IMR-90 (cell line): ENCODE measurements at regions not wholly inside any gene's neighbourhood (a gene's known extent, or its start where the extent isn't known, plus 50 kb on each side); places are given as distances from the start of the nearest gene placed in this dataset.

Experiments used
- ATAC-seq: fragments of 200-7000 bp; cut with Tn5 transposase; 2 replicates; pipeline ENCODE4 v1.9.1; 2020; ENCODE audit warnings: low read depth, mild to moderate bottlenecking, moderate library complexity
- BruUV-seq: library from RNA; stranded (reverse); fragments of 400-500 nt; replicated peaks from 2 replicates; lab custom pipeline; 2021; lab: Mats Ljungman, UMichigan
- CTCF ChIA-PET: fragments of 300-600 bp; formaldehyde crosslinking; extraction: SDS; loops from one replicate; lab custom pipeline; 2021; ENCODE audit warnings: antibody characterized with exemption; lab: Yijun Ruan, JAX
- POLR2A ChIA-PET: fragments of 300-600 bp; sonication (Branson Sonifier 250); formaldehyde crosslinking; loops from one replicate; lab custom pipeline; 2022; ENCODE audit warnings: antibody characterized with exemption; ENCODE audit not compliant: unreplicated experiment; lab: Charles Lee
- DNase-seq: peaks from one replicate; pipeline ENCODE4 v3.0.0; 2013
- H2AFZ ChIP-seq: replicated peaks from 2 replicates; pipeline ENCODE3; 2013; ENCODE audit warnings: low read length, mild to moderate bottlenecking; ENCODE audit not compliant: poor library complexity
- H2AK5ac ChIP-seq: 2 replicates; pipeline ENCODE4 v1.6.1; 2013; ENCODE audit warnings: low read depth, low read length, inconsistent platforms
- H2AK9ac ChIP-seq: replicated peaks from 2 replicates; pipeline ENCODE3; 2013; ENCODE audit warnings: mild to moderate bottlenecking, low read depth, low read length, moderate library complexity; ENCODE audit not compliant: poor library complexity
- H2BK120ac ChIP-seq: 2 replicates; pipeline ENCODE4 v1.6.1; 2013; ENCODE audit warnings: low read depth, low read length, inconsistent platforms
- H2BK15ac ChIP-seq: 3 replicates; pipeline ENCODE4 v1.6.1; 2013; ENCODE audit warnings: low read depth, low read length, inconsistent platforms
- H2BK20ac ChIP-seq: 2 replicates; pipeline ENCODE4 v1.6.1; 2013; ENCODE audit warnings: low read depth, mild to moderate bottlenecking, inconsistent platforms, low read length, moderate library complexity
- H2BK5ac ChIP-seq: 2 replicates; pipeline ENCODE4 v1.6.1; 2013; ENCODE audit warnings: mild to moderate bottlenecking, low read depth, low read length, inconsistent platforms; ENCODE audit not compliant: poor library complexity, severe bottlenecking
- H3K14ac ChIP-seq: replicated peaks from 2 replicates; pipeline ENCODE4 v1.6.1; 2013; ENCODE audit warnings: low read depth, low read length, inconsistent platforms
- H3K18ac ChIP-seq: 2 replicates; pipeline ENCODE4 v1.6.1; 2013; ENCODE audit warnings: low read depth, low read length, control low read depth
- H3K23ac ChIP-seq: 2 replicates; pipeline ENCODE4 v1.6.1; 2013; ENCODE audit warnings: low read depth, low read length, inconsistent platforms
- H3K27ac ChIP-seq: 2 replicates; pipeline ENCODE4 v1.5.1; 2013; ENCODE audit warnings: mild to moderate bottlenecking, control low read depth, low read length; ENCODE audit not compliant: insufficient read depth
- H3K27me3 ChIP-seq: 2 replicates; pipeline ENCODE4 v1.6.1; 2013; ENCODE audit warnings: low read length; ENCODE audit not compliant: control insufficient read depth, insufficient read depth
- H3K36me3 ChIP-seq: 2 replicates; pipeline ENCODE4 v1.6.1; 2013; ENCODE audit warnings: low read length, mixed read lengths; ENCODE audit not compliant: control insufficient read depth, insufficient read depth
- H3K4ac ChIP-seq: 2 replicates; pipeline ENCODE4 v1.6.1; 2013; ENCODE audit warnings: low read depth, low read length, inconsistent platforms
- H3K4me1 ChIP-seq: 2 replicates; pipeline ENCODE4 v1.6.1; 2013; ENCODE audit warnings: low read length, mixed read lengths; ENCODE audit not compliant: control insufficient read depth, insufficient read depth
- H3K4me2 ChIP-seq: 2 replicates; pipeline ENCODE4 v1.6.1; 2013; ENCODE audit warnings: low read depth, mild to moderate bottlenecking, control low read depth, low read length, moderate library complexity
- H3K4me3 ChIP-seq: 2 replicates; pipeline ENCODE4 v1.5.1; 2013; ENCODE audit warnings: low read depth, mild to moderate bottlenecking, control low read depth, low read length, moderate library complexity; ENCODE audit not compliant: insufficient read depth
- H3K56ac ChIP-seq: 2 replicates; pipeline ENCODE4 v1.6.1; 2013; ENCODE audit warnings: low read length, inconsistent platforms; ENCODE audit not compliant: insufficient read depth; ENCODE audit errors: extremely low read depth
- H3K79me1 ChIP-seq, 2 experiments: 2 replicates each; pipeline ENCODE4 v1.6.1; 2013; ENCODE audit warnings: low read length in 2 of 2, inconsistent platforms in 1 of 2, low read depth in 1 of 2
- H3K9ac ChIP-seq: 2 replicates; pipeline ENCODE4 v1.6.1; 2013; ENCODE audit warnings: low read depth, low read length, control low read depth
- H3K9me1 ChIP-seq: 2 replicates; pipeline ENCODE4 v1.6.1; 2013; ENCODE audit warnings: low read length, inconsistent platforms; ENCODE audit not compliant: insufficient read depth
- H3K9me3 ChIP-seq: 2 replicates; pipeline ENCODE4 v1.6.1; 2013; ENCODE audit warnings: low read length; ENCODE audit not compliant: control insufficient read depth, insufficient read depth
- H4K20me1 ChIP-seq: 2 replicates; pipeline ENCODE4 v1.6.1; 2013; ENCODE audit warnings: low read length, inconsistent platforms; ENCODE audit not compliant: insufficient read depth
- H4K5ac ChIP-seq: 2 replicates; pipeline ENCODE4 v1.6.1; 2013; ENCODE audit warnings: mild to moderate bottlenecking, low read depth, low read length, control low read depth
- H4K8ac ChIP-seq, 2 experiments: 2 replicates each; pipeline ENCODE4 v1.6.1; 2013; ENCODE audit warnings: low read depth in 2 of 2, low read length in 2 of 2, control low read depth in 1 of 2, inconsistent platforms in 1 of 2
- H4K91ac ChIP-seq: 2 replicates; pipeline ENCODE4 v1.6.1; 2013; ENCODE audit warnings: low read depth, low read length, inconsistent platforms; ENCODE audit not compliant: insufficient read depth
- BHLHE40 ChIP-seq: fragments of 150-350 bp; IDR thresholded peaks from 2 replicates; pipeline ENCODE4 v1.6.1; 2016; ENCODE audit warnings: mild to moderate bottlenecking, low read depth, low read length
- CTCF ChIP-seq: conservative IDR thresholded peaks from 2 replicates; pipeline ENCODE4 v1.5.1; 2012; ENCODE audit warnings: mild to moderate bottlenecking, low read depth, low read length, improper control_type of control experiment
- MAFK ChIP-seq: IDR thresholded peaks from 2 replicates; pipeline ENCODE4 v1.6.1; 2012; ENCODE audit warnings: low read depth, low read length, improper control_type of control experiment
- MXI1 ChIP-seq: IDR thresholded peaks from 2 replicates; pipeline ENCODE4 v1.6.1; 2012; ENCODE audit warnings: low read depth, mild to moderate bottlenecking, low read length, moderate library complexity, borderline replicate concordance
- NFE2L2 ChIP-seq: fragments of 150-350 bp; IDR thresholded peaks from 2 replicates; pipeline ENCODE4 v1.6.1; 2016; ENCODE audit warnings: low read depth, mild to moderate bottlenecking, low read length
- USF2 ChIP-seq: fragments of 150-350 bp; IDR thresholded peaks from 2 replicates; pipeline ENCODE4 v1.6.1; 2017; ENCODE audit warnings: mild to moderate bottlenecking, antibody characterized with exemption, low read length, low read depth
- WGBS, 2 experiments: methylation state at CpG; one replicate each; pipeline versions ENCODE4 v1.1.5 to v1.1.7; 2013; ENCODE audit warnings: missing lambda C conversion rate in 2 of 2; ENCODE audit not compliant: insufficient read length in 1 of 2; ENCODE audit errors: extremely low coverage in 2 of 2; 5-methylcytosine and 5-hydroxymethylcytosine counted together
- dilution Hi-C: fragments of 300-500 bp; cut with HindIII; formaldehyde crosslinking; loops from one replicate; pipeline ENCODE4 v1.14.3; 2018; ENCODE audit warnings: low sequenced_read_pairs; ENCODE audit not compliant: unreplicated experiment
- in situ Hi-C: fragments of 300-500 bp; cut with MboI; formaldehyde crosslinking; loops from 3 replicates; pipeline ENCODE4 v1.14.3; 2019; ENCODE audit warnings: low sequenced_read_pairs, inconsistent platforms, mixed read lengths
- intact Hi-C: fragments of 100-400 bp; cut with micrococcal nuclease; formaldehyde crosslinking; loops from 2 replicates; pipeline ENCODE4 v1.10.0; 2022

- H2BK15ac ChIP-seq, result no peak overlapping the region
- no TSS peak for BruUV-seq
- POLR2A ChIA-PET, result interaction anchor here (0.8 kb wide), 1 partner anchor 32 kb away, joined by 4 read pairs; no protein-coding TSS in a partner anchor
- H4K20me1 ChIP-seq, result no peaks in the 10 kb centered on the region
- no peaks in the 10 kb centered on the region for H3K9me1 ChIP-seq
- no peak overlapping the region for H3K4me3 ChIP-seq
- H3K9ac ChIP-seq, result no peak overlapping the region
- no peak overlapping the region for H2AK9ac ChIP-seq
- H3K4me1 ChIP-seq, result no peaks in the 10 kb centered on the region
- dilution Hi-C loops (no loop called here), in situ Hi-C loops (no loop called here), intact Hi-C loops (no loop called here)
- DNase-seq (no peak), ATAC-seq (no peak)
- H3K18ac ChIP-seq, result no peak overlapping the region
- no peak overlapping the region for H4K5ac ChIP-seq
- H3K23ac ChIP-seq, result no peak overlapping the region
- CTCF ChIA-PET, result interaction anchor here (1.0 kb wide), 1 partner anchor 14 kb away, joined by 3 read pairs; no protein-coding TSS in a partner anchor
- H3K79me1 ChIP-seq, result no peaks in the 10 kb centered on the region
- no peak overlapping the region for H2BK5ac ChIP-seq
- no peaks in the 10 kb centered on the region for H3K9me3 ChIP-seq
- WGBS, 2 experiments, result 67% methylated on average over 1 of the region's 4 CpGs; no CpG with 5 or more reads in 1 of the 2 experiments
- TF ChIP-seq NFE2L2 (no peak), CTCF (no peak), MAFK (no peak), USF2 (no peak), MXI1 (no peak), BHLHE40 (no peak)
- H4K91ac ChIP-seq, result no peak overlapping the region
- no peaks in the 10 kb centered on the region for H3K36me3 ChIP-seq
- no peak overlapping the region for H4K8ac ChIP-seq
- no peak overlapping the region for H3K56ac ChIP-seq
- no peak overlapping the region for H2BK20ac ChIP-seq
- H3K27ac ChIP-seq, result no peak overlapping the region
- no peak overlapping the region for H3K14ac ChIP-seq
- H2AK5ac ChIP-seq, result no peak overlapping the region
- peaks cover 12% of the 10 kb centered on the region for H3K27me3 ChIP-seq
- H3K4me2 ChIP-seq, result no peak overlapping the region
- no peak overlapping the region for H3K4ac ChIP-seq
- no peak overlapping the region for H2AFZ ChIP-seq
- H2BK120ac ChIP-seq, result no peak overlapping the region
Measured at GRCh38 chr9:99576002-99576401, 245.7 kb upstream of the NR4A3 start.
